Testis (tissue), 2 donors: ENCODE measurements at regions not wholly inside any gene's neighbourhood (a gene's known extent, or its start where the extent isn't known, plus 50 kb on each side); places are given as distances from the start of the nearest gene placed in this dataset.

Experiments
- DNase-seq: peaks from one replicate; pipeline ENCODE4 v3.0.0-alpha.2; 2019
- H3K27ac ChIP-seq, 2 donors: fragments of 200-600 bp; sonication (generic); one replicate each; pipeline ENCODE4 v1.5.1; 2019
- H3K27me3 ChIP-seq: fragments of 200-600 bp; sonication (generic); one replicate; pipeline ENCODE4 v1.5.1; 2019
- H3K36me3 ChIP-seq: fragments of 200-600 bp; sonication (generic); one replicate; pipeline ENCODE4 v1.5.1; 2017; ENCODE audit warnings: low read depth; ENCODE audit errors: missing control alignments
- H3K4me1 ChIP-seq: fragments of 200-600 bp; sonication (generic); one replicate; pipeline ENCODE4 v1.5.1; 2019
- H3K4me3 ChIP-seq, 2 donors: fragments of 200-600 bp; sonication (generic); one replicate each; pipeline ENCODE4 v1.5.1; 2017 to 2019
- H3K9me3 ChIP-seq: fragments of 200-600 bp; sonication (generic); one replicate; pipeline ENCODE4 v1.5.1; 2017
- CTCF ChIP-seq, 3 experiments: fragments of 450-650 bp in 2 of 3; fragments of 200-600 bp in 1 of 3; sonication (generic) in 1 of 3; IDR thresholded peaks; one replicate each; pipeline ENCODE4 v1.5.1; 2016 to 2019; ENCODE audit warnings: antibody characterized with exemption in 3 of 3, mild to moderate bottlenecking in 2 of 3, moderate library complexity in 1 of 3
- POLR2A ChIP-seq: fragments of 450-650 bp; IDR thresholded peaks from one replicate; pipeline ENCODE4 v1.6.1; 2017; ENCODE audit warnings: antibody characterized with exemption, mild to moderate bottlenecking, moderate library complexity
- WGBS, 2 donors: methylation state at CpG; one replicate each; pipeline ENCODE4 v1.1.5; 2018; 5-methylcytosine and 5-hydroxymethylcytosine counted together
- intact Hi-C: fragments of 100-400 bp; cut with DNase I; formaldehyde crosslinking; loops from one replicate; pipeline ENCODE4 v1.15.1; 2023; ENCODE audit warnings: low total_unique reads

DNA sequence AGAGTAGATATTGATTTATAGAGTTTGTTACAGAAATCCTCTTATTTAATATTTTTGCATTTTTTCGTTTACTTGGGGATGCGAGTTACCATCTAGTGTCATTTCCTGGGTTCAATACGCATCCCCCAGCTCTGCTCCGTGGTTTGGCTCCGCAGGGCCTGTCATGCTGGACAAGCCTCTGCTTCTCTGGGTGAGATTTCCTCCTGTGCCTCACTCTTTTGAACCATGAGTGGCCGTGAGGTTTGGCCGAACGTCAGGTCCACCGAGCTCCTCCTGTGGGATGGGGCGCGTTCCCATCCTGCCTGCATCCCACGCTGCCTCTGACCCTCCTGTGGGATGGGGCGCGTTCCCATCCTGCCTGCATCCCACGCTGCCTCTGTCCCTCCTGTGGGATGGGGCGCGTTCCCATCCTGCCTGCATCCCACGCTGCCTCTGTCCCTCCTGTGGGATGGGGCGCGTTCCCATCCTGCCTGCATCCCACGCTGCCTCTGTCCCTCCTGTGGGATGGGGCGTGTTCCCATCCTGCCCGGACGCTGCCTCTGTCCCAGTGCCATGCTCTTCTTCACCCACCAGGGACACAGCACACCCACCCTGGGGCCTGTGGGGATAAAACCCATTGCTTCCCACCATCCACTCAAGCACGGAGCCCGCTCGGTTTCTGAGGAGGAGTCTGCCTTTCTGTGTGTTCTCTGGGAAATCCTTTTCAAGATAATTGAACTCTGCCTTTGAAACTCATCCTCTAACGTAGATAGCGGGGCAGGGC, 506.8 kb downstream of the BRD1 start:
- Histone ChIP-seq H3K4me1 (no peaks in the 10 kb centered on the region), H3K36me3 (no peaks in the 10 kb centered on the region), H3K27me3 (no peaks in the 10 kb centered on the region), H3K27ac (no peak overlapping the region), H3K9me3 (no peaks in the 10 kb centered on the region), H3K4me3 (no peak overlapping the region)
- intact Hi-C loops = no loop called here
- no peak for DNase-seq
- 66 to 80% methylated on average over 20 to 27 of the region's 29 CpGs for WGBS, 2 donors
- TF ChIP-seq POLR2A = no peak
- TF ChIP-seq CTCF (IDR thresholded peaks at IDR 0.05) = no peak

DNA sequence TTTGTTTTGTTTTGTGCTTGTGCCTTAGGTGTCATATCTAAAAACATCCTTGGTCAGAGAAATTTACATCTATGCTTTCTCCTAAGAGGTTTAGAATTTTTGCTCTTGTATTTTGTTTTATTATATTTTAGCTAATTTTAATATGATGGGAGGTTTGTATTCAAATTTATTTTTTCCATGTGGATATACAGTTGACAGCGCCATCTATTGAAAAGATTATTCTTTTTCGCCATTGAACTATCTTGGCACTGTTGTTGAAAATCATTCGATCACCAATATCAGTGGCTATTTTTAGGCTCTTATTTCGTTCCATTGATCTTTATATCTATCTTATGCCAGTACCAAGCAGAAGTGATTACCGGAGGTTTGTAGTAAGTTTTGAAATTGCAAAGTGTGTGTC, 510.3 kb downstream of the BRD1 start:
- H3K4me1 ChIP-seq = no peaks in the 10 kb centered on the region
- H3K9me3 ChIP-seq = no peaks in the 10 kb centered on the region
- H3K27me3 ChIP-seq = no peaks in the 10 kb centered on the region
- intact Hi-C loops = no loop called here
- no peak for DNase-seq
- no peak for TF ChIP-seq POLR2A
- TF ChIP-seq CTCF (IDR thresholded peaks at IDR 0.05) = no peak
- WGBS, 2 donors = 42 to 52% methylated on average over 5 of the region's 5 CpGs
- H3K4me3 ChIP-seq = no peak overlapping the region
- no peaks in the 10 kb centered on the region for H3K36me3 ChIP-seq
- H3K27ac ChIP-seq = no peak overlapping the region

- Histone ChIP-seq H3K36me3 (no peaks in the 10 kb centered on the region), H3K9me3 (no peaks in the 10 kb centered on the region), H3K4me3 (no peak overlapping the region), H3K27me3 (no peaks in the 10 kb centered on the region), H3K27ac (no peak overlapping the region), H3K4me1 (no peaks in the 10 kb centered on the region)
- WGBS, 2 donors = 57 to 78% methylated on average over 2 of the region's 2 CpGs
- DNase-seq = no peak
- intact Hi-C loops = no loop called here
- TF ChIP-seq POLR2A (no peak), CTCF (IDR thresholded peaks at IDR 0.05) (no peak)
These were observed 515.1 kb downstream of the BRD1 start for GRCh38 chr22:49312601-49313000.

DNA sequence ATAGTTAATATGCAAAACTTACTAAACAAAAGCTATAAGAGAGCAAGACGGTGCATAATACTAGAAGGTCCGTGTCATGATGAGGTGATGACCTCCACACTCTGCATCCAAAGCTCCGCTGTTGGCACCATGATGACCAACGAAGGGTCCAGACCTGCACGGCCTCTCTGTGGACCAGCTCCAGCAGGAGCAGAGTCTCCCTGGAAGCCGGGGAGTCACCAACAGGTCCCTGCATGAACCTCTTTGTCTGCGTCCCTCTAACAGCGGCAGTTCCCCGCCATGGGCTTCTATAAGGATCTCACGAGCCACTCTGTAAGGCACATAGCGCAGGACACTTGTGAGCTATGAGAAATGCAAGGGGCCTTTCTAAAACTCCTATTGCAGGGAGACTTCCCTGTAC, 517.3 kb downstream of the BRD1 start:
- DNase-seq = peak; percentile 4
- WGBS, 2 donors = 91 to 92% methylated on average over 11 of the region's 11 CpGs

More for the DNA sequence above, 517.3 kb downstream of the BRD1 start:
- Histone ChIP-seq H3K27ac (no peak overlapping the region), H3K36me3 (no peaks in the 10 kb centered on the region), H3K4me3 (no peak overlapping the region), H3K9me3 (no peaks in the 10 kb centered on the region), H3K4me1 (no peaks in the 10 kb centered on the region), H3K27me3 (no peaks in the 10 kb centered on the region)
- intact Hi-C loops = no loop called here
- TF ChIP-seq POLR2A (no peak), CTCF (IDR thresholded peaks at IDR 0.05) (no peak)
